ENCODE measurements at regions not wholly inside any gene's neighbourhood (a gene's known extent, or its start where the extent isn't known, plus 50 kb on each side); places are given as distances from the start of the nearest gene placed in this dataset.

GRCh38 chr11:134652586-134653255 lies 240.7 kb upstream of the B3GAT1 start (continued):
- TF ChIP-seq DPF2 (CRISPR knock-in tag; IDR thresholded peaks at IDR 0.05; ENCODE audit: borderline replicate concordance, low read depth) (no peak), CSRNP2 (CRISPR knock-in tag; conservative IDR thresholded peaks at IDR 0.05; ENCODE audit: low read depth) (no peak), ZBED4 (CRISPR knock-in tag; IDR thresholded peaks at IDR 0.05; ENCODE audit: borderline replicate concordance) (no peak), YEATS2 (CRISPR knock-in tag; IDR thresholded peaks at IDR 0.05; ENCODE audit: borderline replicate concordance) (no peak), ZBTB8A (CRISPR knock-in tag; IDR thresholded peaks at IDR 0.05; ENCODE audit: borderline replicate concordance, low read depth) (no peak), CHD2 (IDR thresholded peaks at IDR 0.05; ENCODE audit: low read depth, low read length) (no peak), ZMAT3 (CRISPR knock-in tag; conservative IDR thresholded peaks at IDR 0.05) (no peak)
